ENCODE measurements at regions not wholly inside any gene's neighbourhood (a gene's known extent, or its start where the extent isn't known, plus 50 kb on each side); places are given as distances from the start of the nearest gene placed in this dataset.
"Not testable (repeated sequence)": the region's sequence is repeated elsewhere in the genome, so short reads cannot be mapped to it uniquely, and the experiment has no call there.

GRCh38 chr9:33708441-33708840, 86.9 kb upstream of the PRSS3 start:
- TF ChIP-seq, protein P1, sequence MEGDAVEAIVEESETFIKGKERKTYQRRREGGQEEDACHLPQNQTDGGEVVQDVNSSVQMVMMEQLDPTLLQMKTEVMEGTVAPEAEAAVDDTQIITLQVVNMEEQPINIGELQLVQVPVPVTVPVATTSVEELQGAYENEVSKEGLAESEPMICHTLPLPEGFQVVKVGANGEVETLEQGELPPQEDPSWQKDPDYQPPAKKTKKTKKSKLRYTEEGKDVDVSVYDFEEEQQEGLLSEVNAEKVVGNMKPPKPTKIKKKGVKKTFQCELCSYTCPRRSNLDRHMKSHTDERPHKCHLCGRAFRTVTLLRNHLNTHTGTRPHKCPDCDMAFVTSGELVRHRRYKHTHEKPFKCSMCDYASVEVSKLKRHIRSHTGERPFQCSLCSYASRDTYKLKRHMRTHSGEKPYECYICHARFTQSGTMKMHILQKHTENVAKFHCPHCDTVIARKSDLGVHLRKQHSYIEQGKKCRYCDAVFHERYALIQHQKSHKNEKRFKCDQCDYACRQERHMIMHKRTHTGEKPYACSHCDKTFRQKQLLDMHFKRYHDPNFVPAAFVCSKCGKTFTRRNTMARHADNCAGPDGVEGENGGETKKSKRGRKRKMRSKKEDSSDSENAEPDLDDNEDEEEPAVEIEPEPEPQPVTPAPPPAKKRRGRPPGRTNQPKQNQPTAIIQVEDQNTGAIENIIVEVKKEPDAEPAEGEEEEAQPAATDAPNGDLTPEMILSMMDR (IDR thresholded peaks at IDR 0.05): no peak
- Histone ChIP-seq H3K4me1 (no peaks in the 10 kb centered on the region), H3K36me3 (no peaks in the 10 kb centered on the region), H3K27me3 (no peaks in the 10 kb centered on the region), H3K27ac (no peak overlapping the region), H3K4me3 (no peak overlapping the region), H3K9me3 (no peaks in the 10 kb centered on the region), H3K9ac (ENCODE audit: low read depth in 2 of 2, low read length in 2 of 2) (no peak overlapping the region)
- no peak for DNase-seq
- intact Hi-C loops (cut with DNase I): no loop called here

GRCh38 chr9:33709269-33709668, 86.1 kb upstream of the PRSS3 start:
- Histone ChIP-seq H3K4me1 (no peaks in the 10 kb centered on the region), H3K36me3 (no peaks in the 10 kb centered on the region), H3K4me3 (no peak overlapping the region), H3K9ac (ENCODE audit: low read depth in 2 of 2, low read length in 2 of 2) (no peak overlapping the region), H3K9me3 (no peaks in the 10 kb centered on the region), H3K27ac (no peak overlapping the region), H3K27me3 (no peaks in the 10 kb centered on the region)
- TF ChIP-seq, protein P1 (IDR thresholded peaks at IDR 0.05): no peak
- intact Hi-C loops (cut with DNase I): no loop called here
- DNase-seq: no peak

- not testable (repeated sequence) for H3K27ac ChIP-seq
Measured at GRCh38 chr9:33711418-33711817, 83.9 kb upstream of the PRSS3 start.

GRCh38 chr9:33714989-33715388, 80.4 kb upstream of the PRSS3 start:
- H3K4me1 ChIP-seq: no peaks in the 10 kb centered on the region
- no peaks in the 10 kb centered on the region for H3K9me3 ChIP-seq
- H3K36me3 ChIP-seq: no peaks in the 10 kb centered on the region
- H3K9ac ChIP-seq (ENCODE audit: low read depth in 2 of 2, low read length in 2 of 2): no peak overlapping the region
- intact Hi-C loops (cut with DNase I): no loop called here
- H3K27me3 ChIP-seq: no peaks in the 10 kb centered on the region
- DNase-seq: no peak
- H3K4me3 ChIP-seq: no peak overlapping the region
- no peak overlapping the region for H3K27ac ChIP-seq
- TF ChIP-seq, protein P1 (IDR thresholded peaks at IDR 0.05): no peak

More at GRCh38 chr9:33711418-33711817, 83.9 kb upstream of the PRSS3 start:
- H3K27me3 ChIP-seq; H3K36me3 ChIP-seq; H3K9me3 ChIP-seq; H3K4me3 ChIP-seq; H3K9ac ChIP-seq (ENCODE audit: low read depth in 2 of 2, low read length in 2 of 2); H3K4me1 ChIP-seq; DNase-seq; intact Hi-C loops (cut with DNase I): not testable (repeated sequence)

GRCh38 chr9:33718987-33719386, 76.4 kb upstream of the PRSS3 start:
- TF ChIP-seq, protein P1 (IDR thresholded peaks at IDR 0.05): no peak
- DNase-seq: no peak
- Histone ChIP-seq H3K4me1 (no peaks in the 10 kb centered on the region), H3K9ac (ENCODE audit: low read depth in 2 of 2, low read length in 2 of 2) (no peak overlapping the region), H3K36me3 (no peaks in the 10 kb centered on the region), H3K9me3 (no peaks in the 10 kb centered on the region), H3K4me3 (no peak overlapping the region), H3K27me3 (no peaks in the 10 kb centered on the region), H3K27ac (no peak overlapping the region)
- intact Hi-C loops (cut with DNase I): no loop called here

GRCh38 chr9:33719581-33720374, 75.6 kb upstream of the PRSS3 start:
- intact Hi-C loops (cut with DNase I): loop anchor here (2.0 kb wide), 1 partner anchor 95 kb away; no protein-coding TSS in a partner anchor
- TF ChIP-seq, protein P1 (IDR thresholded peaks at IDR 0.05): peak; percentile 50
- DNase-seq: no peak

More at GRCh38 chr9:33719581-33720374, 75.6 kb upstream of the PRSS3 start:
- Histone ChIP-seq H3K27me3 (no peaks in the 10 kb centered on the region), H3K4me3 (no peak overlapping the region), H3K9ac (ENCODE audit: low read depth in 2 of 2, low read length in 2 of 2) (no peak overlapping the region), H3K36me3 (no peaks in the 10 kb centered on the region), H3K9me3 (no peaks in the 10 kb centered on the region), H3K4me1 (no peaks in the 10 kb centered on the region), H3K27ac (no peak overlapping the region)
